IMR-90 (cell line): ENCODE measurements at regions not wholly inside any gene's neighbourhood (a gene's known extent, or its start where the extent isn't known, plus 50 kb on each side); places are given as distances from the start of the nearest gene placed in this dataset.

Source experiments
- ATAC-seq: fragments of 200-7000 bp; cut with Tn5 transposase; 2 replicates; pipeline ENCODE4 v1.9.1; 2020; ENCODE audit warnings: low read depth, mild to moderate bottlenecking, moderate library complexity
- BruUV-seq: library from RNA; stranded (reverse); fragments of 400-500 nt; replicated peaks from 2 replicates; lab custom pipeline; 2021; lab: Mats Ljungman, UMichigan
- CTCF ChIA-PET: fragments of 300-600 bp; formaldehyde crosslinking; extraction: SDS; loops from one replicate; lab custom pipeline; 2021; ENCODE audit warnings: antibody characterized with exemption; lab: Yijun Ruan, JAX
- POLR2A ChIA-PET: fragments of 300-600 bp; sonication (Branson Sonifier 250); formaldehyde crosslinking; loops from one replicate; lab custom pipeline; 2022; ENCODE audit warnings: antibody characterized with exemption; ENCODE audit not compliant: unreplicated experiment; lab: Charles Lee
- DNase-seq: peaks from one replicate; pipeline ENCODE4 v3.0.0; 2013
- H2AFZ ChIP-seq: replicated peaks from 2 replicates; pipeline ENCODE3; 2013; ENCODE audit warnings: low read length, mild to moderate bottlenecking; ENCODE audit not compliant: poor library complexity
- H2AK5ac ChIP-seq: 2 replicates; pipeline ENCODE4 v1.6.1; 2013; ENCODE audit warnings: low read depth, low read length, inconsistent platforms
- H2AK9ac ChIP-seq: replicated peaks from 2 replicates; pipeline ENCODE3; 2013; ENCODE audit warnings: mild to moderate bottlenecking, low read depth, low read length, moderate library complexity; ENCODE audit not compliant: poor library complexity
- H2BK120ac ChIP-seq: 2 replicates; pipeline ENCODE4 v1.6.1; 2013; ENCODE audit warnings: low read depth, low read length, inconsistent platforms
- H2BK15ac ChIP-seq: 3 replicates; pipeline ENCODE4 v1.6.1; 2013; ENCODE audit warnings: low read depth, low read length, inconsistent platforms
- H2BK20ac ChIP-seq: 2 replicates; pipeline ENCODE4 v1.6.1; 2013; ENCODE audit warnings: low read depth, mild to moderate bottlenecking, inconsistent platforms, low read length, moderate library complexity
- H2BK5ac ChIP-seq: 2 replicates; pipeline ENCODE4 v1.6.1; 2013; ENCODE audit warnings: mild to moderate bottlenecking, low read depth, low read length, inconsistent platforms; ENCODE audit not compliant: poor library complexity, severe bottlenecking
- H3K14ac ChIP-seq: replicated peaks from 2 replicates; pipeline ENCODE4 v1.6.1; 2013; ENCODE audit warnings: low read depth, low read length, inconsistent platforms
- H3K18ac ChIP-seq: 2 replicates; pipeline ENCODE4 v1.6.1; 2013; ENCODE audit warnings: low read depth, low read length, control low read depth
- H3K23ac ChIP-seq: 2 replicates; pipeline ENCODE4 v1.6.1; 2013; ENCODE audit warnings: low read depth, low read length, inconsistent platforms
- H3K27ac ChIP-seq: 2 replicates; pipeline ENCODE4 v1.5.1; 2013; ENCODE audit warnings: mild to moderate bottlenecking, control low read depth, low read length; ENCODE audit not compliant: insufficient read depth
- H3K27me3 ChIP-seq: 2 replicates; pipeline ENCODE4 v1.6.1; 2013; ENCODE audit warnings: low read length; ENCODE audit not compliant: control insufficient read depth, insufficient read depth
- H3K36me3 ChIP-seq: 2 replicates; pipeline ENCODE4 v1.6.1; 2013; ENCODE audit warnings: low read length, mixed read lengths; ENCODE audit not compliant: control insufficient read depth, insufficient read depth
- H3K4ac ChIP-seq: 2 replicates; pipeline ENCODE4 v1.6.1; 2013; ENCODE audit warnings: low read depth, low read length, inconsistent platforms
- H3K4me1 ChIP-seq: 2 replicates; pipeline ENCODE4 v1.6.1; 2013; ENCODE audit warnings: low read length, mixed read lengths; ENCODE audit not compliant: control insufficient read depth, insufficient read depth
- H3K4me2 ChIP-seq: 2 replicates; pipeline ENCODE4 v1.6.1; 2013; ENCODE audit warnings: low read depth, mild to moderate bottlenecking, control low read depth, low read length, moderate library complexity
- H3K4me3 ChIP-seq: 2 replicates; pipeline ENCODE4 v1.5.1; 2013; ENCODE audit warnings: low read depth, mild to moderate bottlenecking, control low read depth, low read length, moderate library complexity; ENCODE audit not compliant: insufficient read depth
- H3K56ac ChIP-seq: 2 replicates; pipeline ENCODE4 v1.6.1; 2013; ENCODE audit warnings: low read length, inconsistent platforms; ENCODE audit not compliant: insufficient read depth; ENCODE audit errors: extremely low read depth
- H3K79me1 ChIP-seq, 2 experiments: 2 replicates each; pipeline ENCODE4 v1.6.1; 2013; ENCODE audit warnings: low read length in 2 of 2, inconsistent platforms in 1 of 2, low read depth in 1 of 2
- H3K9ac ChIP-seq: 2 replicates; pipeline ENCODE4 v1.6.1; 2013; ENCODE audit warnings: low read depth, low read length, control low read depth
- H3K9me1 ChIP-seq: 2 replicates; pipeline ENCODE4 v1.6.1; 2013; ENCODE audit warnings: low read length, inconsistent platforms; ENCODE audit not compliant: insufficient read depth
- H3K9me3 ChIP-seq: 2 replicates; pipeline ENCODE4 v1.6.1; 2013; ENCODE audit warnings: low read length; ENCODE audit not compliant: control insufficient read depth, insufficient read depth
- H4K20me1 ChIP-seq: 2 replicates; pipeline ENCODE4 v1.6.1; 2013; ENCODE audit warnings: low read length, inconsistent platforms; ENCODE audit not compliant: insufficient read depth
- H4K5ac ChIP-seq: 2 replicates; pipeline ENCODE4 v1.6.1; 2013; ENCODE audit warnings: mild to moderate bottlenecking, low read depth, low read length, control low read depth
- H4K8ac ChIP-seq, 2 experiments: 2 replicates each; pipeline ENCODE4 v1.6.1; 2013; ENCODE audit warnings: low read depth in 2 of 2, low read length in 2 of 2, control low read depth in 1 of 2, inconsistent platforms in 1 of 2
- H4K91ac ChIP-seq: 2 replicates; pipeline ENCODE4 v1.6.1; 2013; ENCODE audit warnings: low read depth, low read length, inconsistent platforms; ENCODE audit not compliant: insufficient read depth
- BHLHE40 ChIP-seq: fragments of 150-350 bp; IDR thresholded peaks from 2 replicates; pipeline ENCODE4 v1.6.1; 2016; ENCODE audit warnings: mild to moderate bottlenecking, low read depth, low read length
- CEBPB ChIP-seq: IDR thresholded peaks from 2 replicates; pipeline ENCODE4 v1.6.1; 2012; ENCODE audit warnings: low read depth, low read length, improper control_type of control experiment
- CHD1 ChIP-seq: IDR thresholded peaks from 2 replicates; pipeline ENCODE4 v1.6.1; 2012; ENCODE audit warnings: low read depth, low read length, improper control_type of control experiment
- CTCF ChIP-seq: conservative IDR thresholded peaks from 2 replicates; pipeline ENCODE4 v1.5.1; 2012; ENCODE audit warnings: mild to moderate bottlenecking, low read depth, low read length, improper control_type of control experiment
- MAFK ChIP-seq: IDR thresholded peaks from 2 replicates; pipeline ENCODE4 v1.6.1; 2012; ENCODE audit warnings: low read depth, low read length, improper control_type of control experiment
- MAZ ChIP-seq: IDR thresholded peaks from 2 replicates; pipeline ENCODE4 v1.6.1; 2012; ENCODE audit warnings: low read depth, mild to moderate bottlenecking, low read length, improper control_type of control experiment, moderate library complexity, borderline replicate concordance
- MXI1 ChIP-seq: IDR thresholded peaks from 2 replicates; pipeline ENCODE4 v1.6.1; 2012; ENCODE audit warnings: low read depth, mild to moderate bottlenecking, low read length, moderate library complexity, borderline replicate concordance
- NFE2L2 ChIP-seq: fragments of 150-350 bp; IDR thresholded peaks from 2 replicates; pipeline ENCODE4 v1.6.1; 2016; ENCODE audit warnings: low read depth, mild to moderate bottlenecking, low read length
- POLR2A ChIP-seq: IDR thresholded peaks from 2 replicates; pipeline ENCODE4 v1.6.1; 2012; ENCODE audit warnings: mild to moderate bottlenecking, low read depth, low read length
- RAD21 ChIP-seq: IDR thresholded peaks from 2 replicates; pipeline ENCODE4 v1.6.1; 2012; ENCODE audit warnings: low read length, improper control_type of control experiment
- RCOR1 ChIP-seq: IDR thresholded peaks from 2 replicates; pipeline ENCODE4 v1.6.1; 2012; ENCODE audit warnings: mild to moderate bottlenecking, low read length, improper control_type of control experiment; ENCODE audit not compliant: insufficient replicate concordance
- RFX5 ChIP-seq: IDR thresholded peaks from 2 replicates; pipeline ENCODE4 v1.8.0; 2012; ENCODE audit warnings: low read depth, mild to moderate bottlenecking, low read length, moderate library complexity
- SMC3 ChIP-seq: fragments of 150-350 bp; IDR thresholded peaks from 2 replicates; pipeline ENCODE4 v1.6.1; 2016; ENCODE audit warnings: low read depth, mild to moderate bottlenecking, antibody characterized with exemption, low read length, moderate library complexity
- USF2 ChIP-seq: fragments of 150-350 bp; IDR thresholded peaks from 2 replicates; pipeline ENCODE4 v1.6.1; 2017; ENCODE audit warnings: mild to moderate bottlenecking, antibody characterized with exemption, low read length, low read depth
- WGBS, 2 experiments: methylation state at CpG; one replicate each; pipeline versions ENCODE4 v1.1.5 to v1.1.7; 2013; ENCODE audit warnings: missing lambda C conversion rate in 2 of 2; ENCODE audit not compliant: insufficient read length in 1 of 2; ENCODE audit errors: extremely low coverage in 2 of 2; 5-methylcytosine and 5-hydroxymethylcytosine counted together
- dilution Hi-C: fragments of 300-500 bp; cut with HindIII; formaldehyde crosslinking; loops from one replicate; pipeline ENCODE4 v1.14.3; 2018; ENCODE audit warnings: low sequenced_read_pairs; ENCODE audit not compliant: unreplicated experiment
- in situ Hi-C: fragments of 300-500 bp; cut with MboI; formaldehyde crosslinking; loops from 3 replicates; pipeline ENCODE4 v1.14.3; 2019; ENCODE audit warnings: low sequenced_read_pairs, inconsistent platforms, mixed read lengths
- intact Hi-C: fragments of 100-400 bp; cut with micrococcal nuclease; formaldehyde crosslinking; loops from 2 replicates; pipeline ENCODE4 v1.10.0; 2022
- TF ChIP-seq, protein P1 (sequence below): fragments of 150-350 bp; IDR thresholded peaks from 2 replicates; pipeline ENCODE4 v1.6.1; 2016; ENCODE audit warnings: low read depth, mild to moderate bottlenecking, low read length, moderate library complexity, borderline replicate concordance

DNA sequence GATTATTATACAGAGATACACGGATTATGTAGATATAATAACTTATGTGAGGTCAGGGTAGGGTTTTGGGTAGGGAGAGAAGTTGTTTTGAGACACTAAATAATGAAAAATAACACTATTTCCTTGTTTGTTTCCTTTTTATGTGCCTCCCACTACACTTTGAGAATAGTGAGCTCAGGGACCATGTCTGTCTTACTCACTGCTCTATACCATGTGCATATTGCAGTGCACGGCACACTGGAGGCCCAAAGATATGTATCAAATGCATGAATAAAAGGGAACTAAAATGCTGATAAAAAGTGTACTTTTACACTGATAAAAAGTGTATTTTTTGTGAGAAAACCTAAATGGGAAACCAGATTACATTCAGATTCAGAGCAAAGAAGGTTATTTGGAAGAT, 151.4 kb upstream of the NABP1 start:
- Histone ChIP-seq H3K27me3 (no peaks in the 10 kb centered on the region), H3K9ac (no peak overlapping the region), H3K23ac (no peak overlapping the region), H3K14ac (no peak overlapping the region), H3K9me3 (no peaks in the 10 kb centered on the region), H3K4me1 (no peaks in the 10 kb centered on the region), H2BK120ac (no peak overlapping the region), H4K5ac (no peak overlapping the region), H2BK20ac (no peak overlapping the region), H3K4ac (no peak overlapping the region), H2BK5ac (no peak overlapping the region), H3K79me1 (no peaks in the 10 kb centered on the region), H2BK15ac (no peak overlapping the region), H4K91ac (no peak overlapping the region), H2AFZ (no peak overlapping the region), H3K4me2 (no peak overlapping the region), H3K18ac (no peak overlapping the region), H3K27ac (no peak overlapping the region), H3K9me1 (no peaks in the 10 kb centered on the region), H2AK9ac (no peak overlapping the region), H3K4me3 (no peak overlapping the region), H4K20me1 (no peaks in the 10 kb centered on the region), H3K36me3 (no peaks in the 10 kb centered on the region), H2AK5ac (no peak overlapping the region), H4K8ac (no peak overlapping the region), H3K56ac (no peak overlapping the region)
- ATAC-seq (no peak), DNase-seq (no peak)
- ChIA-PET CTCF (no interaction called here), POLR2A (no interaction called here)
- intact Hi-C loops (no loop called here), dilution Hi-C loops (no loop called here), in situ Hi-C loops (no loop called here)
- no CpG with 5 or more reads among the region's 2 CpGs for WGBS, 2 experiments
- TF ChIP-seq MAZ (no peak), POLR2A (no peak), MXI1 (no peak), NFE2L2 (no peak), SMC3 (no peak), CHD1 (no peak), BHLHE40 (no peak), MAFK (no peak), RCOR1 (no peak), CEBPB (no peak), RFX5 (no peak), USF2 (no peak), RAD21 (no peak), CTCF (no peak)
- TF ChIP-seq, protein P1, sequence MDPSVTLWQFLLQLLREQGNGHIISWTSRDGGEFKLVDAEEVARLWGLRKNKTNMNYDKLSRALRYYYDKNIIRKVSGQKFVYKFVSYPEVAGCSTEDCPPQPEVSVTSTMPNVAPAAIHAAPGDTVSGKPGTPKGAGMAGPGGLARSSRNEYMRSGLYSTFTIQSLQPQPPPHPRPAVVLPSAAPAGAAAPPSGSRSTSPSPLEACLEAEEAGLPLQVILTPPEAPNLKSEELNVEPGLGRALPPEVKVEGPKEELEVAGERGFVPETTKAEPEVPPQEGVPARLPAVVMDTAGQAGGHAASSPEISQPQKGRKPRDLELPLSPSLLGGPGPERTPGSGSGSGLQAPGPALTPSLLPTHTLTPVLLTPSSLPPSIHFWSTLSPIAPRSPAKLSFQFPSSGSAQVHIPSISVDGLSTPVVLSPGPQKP: no peak
- BruUV-seq: no TSS peak
